Amygdala (tissue), 56 donors: ENCODE measurements at regions not wholly inside any gene's neighbourhood (a gene's known extent, or its start where the extent isn't known, plus 50 kb on each side); places are given as distances from the start of the nearest gene placed in this dataset.
A peak's percentile ranks its signal among the peaks of the same experiment; 100 is the strongest.

Experiments
- DNase-seq, 56 donors: peaks; one replicate each; lab custom pipeline; 2025; lab: John Stamatoyannopoulos, UW

GRCh38 chr6:23096876-23097275, 527.5 kb downstream of the HDGFL1 start:
- no peak for DNase-seq

GRCh38 chr6:23097566-23097965, 528.2 kb downstream of the HDGFL1 start:
- no peak for DNase-seq

GRCh38 chr6:23106951-23107350, 537.6 kb downstream of the HDGFL1 start:
- no peak for DNase-seq

DNA sequence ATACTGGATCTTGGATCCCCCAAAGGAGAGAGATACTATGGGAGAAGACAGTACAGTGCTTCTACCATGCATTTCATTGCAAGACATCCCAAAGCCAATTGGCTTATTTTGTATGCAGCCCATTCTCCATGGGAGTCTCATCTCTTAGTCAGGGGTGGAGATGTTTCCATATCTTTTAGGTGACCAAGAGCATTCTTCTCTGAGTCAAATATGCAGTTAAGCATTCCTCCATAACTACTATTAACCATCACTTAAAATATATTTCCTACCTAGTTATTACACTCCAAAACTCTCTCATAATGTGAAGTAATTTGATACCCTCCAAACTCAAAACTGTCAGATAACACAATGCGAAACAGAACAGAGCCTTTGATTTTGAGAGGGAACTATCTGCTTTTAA, 542.6 kb downstream of the HDGFL1 start:
- DNase-seq, result no peak

GRCh38 chr6:23114812-23115504, 545.6 kb downstream of the HDGFL1 start:
- DNase-seq, result no peak

DNA sequence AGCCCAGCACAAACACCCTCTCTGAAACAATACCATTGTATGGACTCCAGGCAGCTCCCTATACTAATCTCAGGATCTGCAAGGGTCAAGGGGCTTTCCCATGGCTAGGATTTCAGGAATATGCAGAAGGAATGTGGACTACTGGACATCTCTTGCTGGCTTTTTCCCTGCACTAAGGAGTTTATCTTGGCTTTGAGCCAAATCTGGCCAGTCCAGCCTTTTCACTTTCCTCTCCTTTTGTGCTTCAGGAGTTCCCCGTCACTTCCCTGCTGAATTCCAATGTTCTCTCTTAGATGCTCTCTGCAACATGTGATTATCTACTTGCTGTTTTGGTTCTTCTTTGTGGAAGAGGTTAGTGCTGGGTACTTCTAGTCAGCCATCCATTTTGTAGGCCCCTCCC, 568.2 kb downstream of the HDGFL1 start:
- no peak for DNase-seq

GRCh38 chr6:23140871-23141270, 571.5 kb downstream of the HDGFL1 start:
- DNase-seq, result no peak

- no peak for DNase-seq
These were observed 576.4 kb downstream of the HDGFL1 start for GRCh38 chr6:23145781-23146180.

DNA sequence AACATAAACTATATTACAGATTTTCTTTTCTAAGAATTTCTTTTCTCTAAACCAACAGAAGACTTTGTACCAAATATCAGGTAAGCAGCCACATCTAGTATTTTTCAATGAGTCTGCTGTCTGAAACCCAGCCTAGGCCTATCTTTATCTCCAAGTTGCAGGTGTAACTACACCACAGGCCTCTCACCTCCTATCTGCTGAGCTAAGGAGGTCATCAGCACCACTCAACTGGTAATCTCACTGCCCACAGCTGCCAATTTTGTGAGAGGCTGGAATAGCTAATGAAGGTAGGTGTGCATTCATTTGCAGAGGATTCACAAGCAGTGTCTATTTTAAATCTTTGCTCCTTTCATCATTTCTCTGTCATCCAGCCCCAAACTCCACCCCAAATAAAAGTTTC, 584.8 kb downstream of the HDGFL1 start:
- DNase-seq, result no peak

DNA sequence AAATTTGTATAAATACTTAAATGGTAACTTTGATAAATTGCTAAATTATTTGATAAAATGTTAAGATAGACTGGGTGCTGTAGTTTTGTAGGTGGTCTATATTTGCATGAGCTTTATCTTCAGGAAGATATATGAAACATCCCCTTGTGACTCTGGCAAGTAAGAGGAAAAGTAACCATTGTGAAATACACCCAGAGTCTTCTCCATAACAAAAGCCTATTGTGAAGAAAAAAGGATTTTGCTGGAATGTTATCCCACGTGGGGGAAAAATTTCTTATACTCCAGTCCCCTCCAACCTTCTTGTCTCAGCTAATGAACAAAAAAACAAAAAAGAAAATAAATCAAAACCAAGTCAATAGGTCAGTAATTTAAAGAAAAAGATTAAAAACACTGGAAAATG, 600.7 kb downstream of the HDGFL1 start:
- DNase-seq, result no peak

GRCh38 chr6:23173234-23173633, 603.9 kb downstream of the HDGFL1 start:
- no peak for DNase-seq

GRCh38 chr6:23174781-23175361, 605.5 kb downstream of the HDGFL1 start:
- DNase-seq, result no peak

DNA sequence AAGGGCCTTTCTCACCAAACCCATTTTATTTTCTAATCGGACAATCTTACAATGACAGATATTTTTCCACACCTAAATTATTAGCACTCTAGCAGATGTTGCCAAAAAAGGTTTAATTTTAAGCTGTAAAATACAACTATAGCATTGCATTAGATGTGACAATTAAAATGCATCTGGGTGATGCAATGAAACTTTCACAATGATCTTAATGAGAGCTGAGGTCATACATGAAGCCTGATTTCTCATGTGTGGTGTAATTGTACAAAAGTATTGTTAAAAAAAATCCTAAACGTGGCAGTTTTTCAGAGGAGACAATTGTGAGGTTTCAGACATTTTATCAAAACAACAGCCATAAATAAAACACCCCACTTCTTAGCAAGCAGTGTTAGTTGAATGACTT, 606.0 kb downstream of the HDGFL1 start:
- no peak for DNase-seq

DNA sequence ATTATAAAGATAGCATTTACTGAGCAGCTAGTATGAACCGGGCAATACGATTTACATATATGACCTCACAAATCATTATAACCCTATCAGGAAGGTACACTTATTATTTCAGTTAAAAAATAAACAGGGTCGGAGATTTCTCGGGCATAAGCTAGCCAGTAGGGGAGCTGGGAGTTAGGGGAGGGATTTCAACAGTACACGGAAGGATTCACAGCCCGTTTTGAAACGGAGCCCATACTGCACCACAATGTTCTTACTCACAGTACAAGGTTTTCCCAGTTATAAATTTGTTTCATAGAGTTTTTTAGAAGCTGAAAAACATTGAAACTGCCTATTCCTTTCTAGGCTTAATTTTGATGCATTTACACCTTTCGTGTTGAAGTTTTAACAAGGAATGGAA, 607.1 kb downstream of the HDGFL1 start:
- DNase-seq, result no peak

DNA sequence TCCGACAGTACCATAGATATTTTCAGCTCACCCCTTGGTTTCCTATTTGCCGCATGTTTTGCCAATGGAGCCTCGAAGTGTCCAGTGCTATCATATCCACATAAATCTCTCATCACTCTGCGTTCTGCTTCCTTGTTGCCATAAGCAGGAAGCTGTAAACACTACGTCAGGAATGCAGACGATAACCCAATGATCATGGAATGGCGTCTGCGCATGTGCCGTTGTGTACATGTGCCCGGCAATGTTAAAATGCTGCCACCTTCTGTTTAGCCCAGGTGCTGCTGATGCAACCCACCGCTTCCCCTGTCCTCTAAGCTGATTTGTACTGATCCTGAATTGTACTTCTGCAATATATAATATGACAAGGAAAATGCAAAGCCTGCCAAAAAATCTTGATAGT, 607.5 kb downstream of the HDGFL1 start:
- DNase-seq, result no peak

DNA sequence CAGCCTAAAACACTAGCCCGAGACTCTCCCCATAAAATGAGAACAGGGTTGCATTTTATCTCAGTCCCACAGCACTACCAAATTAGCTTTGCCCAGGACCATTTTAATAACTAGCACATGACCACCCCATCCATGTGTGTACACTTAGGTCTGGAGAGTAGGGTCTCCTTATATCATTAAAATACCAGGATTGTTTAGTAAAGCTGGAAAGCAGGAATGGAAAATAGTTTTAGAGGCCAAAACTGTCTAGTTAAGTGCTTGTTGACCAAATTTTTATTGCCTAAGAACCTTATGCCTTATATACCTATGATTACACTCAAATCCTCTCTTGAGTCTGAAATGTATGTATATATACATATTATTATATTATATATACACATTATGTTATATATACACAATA, 608.4 kb downstream of the HDGFL1 start:
- no peak for DNase-seq

DNA sequence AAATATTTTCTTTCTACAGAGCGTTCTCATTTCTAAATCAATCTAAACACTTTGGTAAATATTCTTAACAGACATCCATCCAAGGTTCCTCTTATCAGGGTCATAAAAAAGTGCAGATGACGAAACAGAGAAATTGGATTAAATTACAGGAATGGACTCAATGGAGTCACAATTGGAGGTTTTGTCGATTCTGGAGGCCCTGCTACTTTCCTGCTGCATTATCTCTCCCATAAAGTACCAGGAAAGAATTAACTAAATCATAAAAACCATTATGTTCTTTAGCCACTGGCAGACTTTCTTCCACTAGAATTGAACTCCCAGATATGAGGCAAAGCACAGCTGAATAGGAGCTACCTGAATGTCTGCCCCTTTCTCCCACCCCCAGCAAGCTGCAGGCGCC, 610.6 kb downstream of the HDGFL1 start:
- DNase-seq, result no peak

GRCh38 chr6:23180504-23181293, 611.3 kb downstream of the HDGFL1 start:
- peak in 52 of 56 donors; percentile 5 to 80 (median 46) for DNase-seq

- peak in 2 of 56 donors; percentile 0 to 1 for DNase-seq
These were observed 612.2 kb downstream of the HDGFL1 start for GRCh38 chr6:23181356-23182110.

DNA sequence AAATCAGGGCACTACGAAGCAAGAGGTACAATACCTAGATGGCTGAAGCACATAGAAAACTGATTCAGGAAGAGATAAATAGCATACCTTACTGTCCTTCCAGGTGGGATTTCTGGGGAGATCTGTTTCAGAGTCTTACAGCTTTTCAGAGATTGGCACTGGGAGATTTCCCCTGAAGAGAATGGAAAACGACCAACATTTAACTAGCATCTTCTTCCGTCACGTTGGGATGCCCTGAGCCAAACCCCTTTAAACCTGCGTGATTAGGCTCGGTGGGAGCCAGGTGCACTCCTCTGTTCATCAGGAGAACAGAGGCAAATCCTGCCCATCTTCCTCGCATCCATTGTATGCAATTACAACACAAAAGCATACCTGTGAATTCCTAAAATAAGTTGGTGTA, 614.5 kb downstream of the HDGFL1 start:
- DNase-seq, result no peak

GRCh38 chr6:23184351-23184750, 615.0 kb downstream of the HDGFL1 start:
- DNase-seq, result no peak
